GM19240 (cell line): ENCODE measurements at regions not wholly inside any gene's neighbourhood (a gene's known extent, or its start where the extent isn't known, plus 50 kb on each side); places are given as distances from the start of the nearest gene placed in this dataset.
A peak's percentile ranks its signal among the peaks of the same experiment; 100 is the strongest.

ENCODE experiments used
- DNase-seq: peaks from one replicate; pipeline ENCODE4 v3.0.0; 2011; ENCODE audit warnings: low spot score; ENCODE audit not compliant: insufficient read length

GRCh38 chr9:108615152-108615551 is 240.6 kb downstream of the ACTL7B start:
- no peak for DNase-seq

- DNase-seq: no peak
These were observed 243.3 kb downstream of the ACTL7B start for GRCh38 chr9:108612513-108612912.

DNA sequence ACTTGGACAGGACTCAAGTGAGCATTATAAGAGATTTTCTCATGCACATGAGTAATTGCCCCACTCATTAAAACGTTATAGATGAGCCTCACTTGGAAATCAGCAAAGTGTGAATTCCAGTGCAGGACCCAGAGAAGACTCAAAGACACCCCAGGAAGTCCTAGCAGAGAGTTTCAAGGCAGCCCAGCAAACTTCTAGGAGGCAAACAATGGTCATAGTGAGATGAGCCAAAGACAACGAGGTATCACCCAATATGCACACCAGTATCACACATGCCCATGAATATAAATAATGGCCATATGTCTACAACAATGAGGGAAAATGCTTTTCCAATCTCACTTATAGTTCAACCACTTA is 245.9 kb downstream of the ACTL7B start:
- no peak for DNase-seq

DNA sequence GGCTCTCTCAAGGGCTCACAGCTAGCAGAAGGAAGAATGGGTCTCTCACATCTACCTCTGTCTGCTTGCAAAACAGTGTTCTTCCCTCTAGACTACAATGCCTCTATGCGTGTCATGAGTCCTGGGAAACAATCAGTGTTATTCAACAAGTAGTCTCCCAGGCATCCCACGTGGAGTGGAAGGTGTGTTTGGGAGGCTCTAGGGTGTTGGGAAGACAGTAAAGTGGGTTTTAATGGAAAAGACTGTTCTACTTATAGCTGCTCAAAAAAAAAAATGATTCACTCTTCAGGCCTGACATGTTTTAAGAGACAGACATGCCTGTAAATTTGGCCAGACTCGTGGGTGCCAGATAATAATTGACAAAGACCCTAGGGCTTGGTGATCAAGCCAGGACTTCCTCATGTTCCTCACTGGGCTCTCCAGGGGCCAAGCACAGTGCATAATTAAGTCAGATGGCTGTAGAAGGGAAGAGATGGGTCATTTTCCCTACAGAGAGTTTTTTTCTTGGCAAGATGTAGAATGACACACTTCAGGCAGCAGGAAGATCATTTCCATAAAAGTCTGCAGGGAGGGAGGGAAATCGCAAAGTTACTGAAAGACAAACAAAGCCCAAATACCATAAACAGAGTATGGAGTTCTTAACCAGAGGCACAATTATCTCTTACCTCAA is 246.4 kb downstream of the ACTL7B start:
- no peak for DNase-seq

DNA sequence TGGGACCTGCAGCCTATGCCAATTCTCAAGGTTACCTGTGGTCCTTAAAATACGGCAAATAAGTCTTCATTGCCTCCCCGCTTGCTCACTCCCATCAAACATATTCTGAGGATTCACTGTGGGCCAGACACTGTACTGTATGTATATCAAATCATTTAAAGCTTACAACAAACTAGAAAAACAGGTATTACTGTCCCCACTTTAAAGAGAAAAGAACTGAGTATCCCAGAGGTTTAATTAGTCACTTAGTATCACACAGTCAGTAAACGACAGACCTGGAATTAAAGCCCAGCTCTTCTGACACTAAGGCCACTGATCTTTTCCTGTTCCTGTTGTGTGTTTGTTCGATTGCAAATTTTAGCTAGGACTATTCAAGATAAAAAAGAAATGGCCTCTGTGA is 248.2 kb downstream of the ACTL7B start:
- DNase-seq: no peak

- no peak for DNase-seq
These were observed 249.4 kb downstream of the ACTL7B start for GRCh38 chr9:108606401-108606800.

GRCh38 chr9:108603141-108603540 is 252.6 kb downstream of the ACTL7B start:
- DNase-seq: no peak

DNA sequence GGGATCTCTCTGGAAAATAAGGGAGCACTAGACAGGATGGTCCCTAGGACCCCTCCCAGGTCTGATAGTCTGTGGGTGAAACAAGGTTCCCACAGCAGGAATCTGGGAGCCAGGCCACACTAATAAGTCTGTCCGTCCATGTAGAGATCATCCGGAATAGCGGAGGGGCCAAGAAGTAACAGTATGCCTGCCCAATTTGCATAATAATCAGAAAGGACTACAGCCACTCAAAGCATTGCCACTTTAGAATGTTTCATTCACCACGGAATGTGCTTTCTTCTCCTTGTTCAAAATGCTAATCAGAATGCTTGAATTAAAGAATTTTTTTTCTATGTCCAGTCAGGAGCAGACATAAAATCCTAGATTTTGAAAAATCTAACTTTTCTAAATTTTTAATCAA is 254.9 kb downstream of the ACTL7B start:
- no peak for DNase-seq

GRCh38 chr9:108599571-108599970 is 256.2 kb downstream of the ACTL7B start:
- DNase-seq: no peak

GRCh38 chr9:108591121-108591520 is 264.7 kb downstream of the ACTL7B start:
- DNase-seq: no peak

DNA sequence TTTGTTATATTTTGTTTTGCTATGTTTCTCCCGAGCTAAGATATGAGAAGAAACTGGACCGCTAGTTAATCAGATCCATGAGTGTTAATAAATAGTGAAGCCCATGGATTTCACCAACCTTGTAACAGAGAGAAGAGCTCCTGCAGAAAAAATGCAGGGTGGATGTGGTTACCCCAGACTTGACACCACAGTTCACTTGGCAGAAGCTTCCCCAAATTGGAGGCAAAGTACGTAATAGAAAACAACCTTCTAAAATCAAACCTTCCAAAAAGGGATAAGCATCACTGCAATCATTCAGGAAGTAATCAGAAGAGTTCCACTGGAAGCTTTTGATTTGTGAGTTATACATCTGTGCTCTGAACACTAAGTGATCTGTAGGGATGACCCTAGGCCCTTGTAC is 267.5 kb downstream of the ACTL7B start:
- no peak for DNase-seq

DNA sequence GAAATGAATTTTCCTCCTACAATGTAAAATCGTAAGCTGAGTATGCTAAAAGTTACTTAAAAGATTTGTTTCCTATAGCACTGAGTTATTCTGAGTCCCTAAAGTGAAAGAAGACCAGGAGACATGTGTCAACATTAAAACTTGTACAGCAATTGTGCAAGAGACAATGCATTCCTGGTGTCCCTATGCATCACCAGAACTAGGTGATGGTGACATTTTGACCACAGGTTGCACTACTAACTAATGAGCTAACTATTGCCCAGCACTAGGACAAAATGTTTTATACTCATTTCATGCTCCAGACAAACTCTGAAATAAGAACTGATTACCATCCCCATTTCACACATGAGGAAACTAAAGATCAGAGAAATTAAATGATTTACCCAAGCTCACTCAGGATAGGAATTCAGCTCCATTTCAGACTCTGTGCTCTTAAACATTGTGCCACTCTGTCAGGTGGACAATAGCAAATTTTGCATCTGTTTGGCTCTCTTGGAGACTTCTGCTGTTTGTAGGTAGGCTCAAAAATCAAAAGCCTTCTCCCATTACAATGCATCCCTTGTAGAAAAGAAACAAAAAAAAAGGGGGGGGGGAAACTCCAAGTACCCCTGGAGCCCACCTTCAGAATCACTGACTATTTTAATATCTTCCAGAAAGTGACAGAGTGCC is 269.2 kb downstream of the ACTL7B start:
- DNase-seq: no peak

GRCh38 chr9:108584860-108585259 is 270.9 kb downstream of the ACTL7B start:
- no peak for DNase-seq

- DNase-seq: no peak
These were observed 273.1 kb downstream of the ACTL7B start for GRCh38 chr9:108582726-108583125.

DNA sequence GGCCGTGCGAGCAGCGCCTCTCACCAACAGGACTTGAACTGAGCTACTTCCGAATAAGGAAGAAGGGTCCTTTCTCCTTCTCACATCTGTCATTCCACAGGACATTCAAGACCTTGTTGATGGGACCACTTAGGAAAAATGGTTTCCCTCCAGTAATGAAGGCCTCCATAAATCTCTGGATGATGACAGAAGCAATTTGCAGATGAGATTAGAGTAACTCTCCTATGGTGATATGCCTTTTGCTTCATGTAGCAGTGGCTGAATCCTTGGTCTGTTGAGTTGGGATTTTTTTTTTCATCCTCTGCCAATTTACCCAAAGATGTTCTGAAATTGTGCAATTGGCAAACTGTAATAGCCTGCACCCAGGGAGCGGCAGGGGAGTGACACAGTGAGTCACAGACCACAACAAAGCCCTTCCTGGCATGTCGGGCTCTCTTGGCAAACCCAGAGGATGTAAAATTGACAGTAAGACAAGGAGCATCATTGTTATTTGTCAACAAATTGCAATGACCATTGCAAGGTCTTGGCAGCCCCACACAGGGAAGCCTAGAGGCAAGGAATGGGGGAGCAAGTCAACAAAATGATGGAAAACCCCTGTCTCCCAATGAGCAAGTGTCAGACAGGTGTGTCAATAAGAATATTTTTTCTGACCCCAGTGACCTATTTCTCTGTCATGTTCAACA is 275.9 kb downstream of the ACTL7B start:
- no peak for DNase-seq

DNA sequence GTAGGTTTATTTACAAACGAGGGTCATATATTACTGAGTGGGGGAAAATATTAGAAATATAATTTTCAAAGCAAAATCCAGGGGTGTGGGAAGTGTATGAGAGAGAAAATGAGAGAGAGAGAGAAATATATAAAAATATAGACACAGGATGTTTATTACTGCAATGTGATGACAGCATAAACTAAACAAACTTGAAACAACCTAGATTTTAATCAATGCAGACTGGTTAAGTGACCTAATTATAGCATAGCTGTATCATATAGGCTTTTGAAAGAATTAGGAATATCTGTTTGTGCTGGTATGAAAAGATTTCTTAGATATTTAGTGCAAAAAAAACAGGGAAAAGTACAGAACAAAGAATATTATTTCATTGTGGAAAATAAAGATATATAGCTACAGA is 280.5 kb downstream of the ACTL7B start:
- no peak for DNase-seq

DNA sequence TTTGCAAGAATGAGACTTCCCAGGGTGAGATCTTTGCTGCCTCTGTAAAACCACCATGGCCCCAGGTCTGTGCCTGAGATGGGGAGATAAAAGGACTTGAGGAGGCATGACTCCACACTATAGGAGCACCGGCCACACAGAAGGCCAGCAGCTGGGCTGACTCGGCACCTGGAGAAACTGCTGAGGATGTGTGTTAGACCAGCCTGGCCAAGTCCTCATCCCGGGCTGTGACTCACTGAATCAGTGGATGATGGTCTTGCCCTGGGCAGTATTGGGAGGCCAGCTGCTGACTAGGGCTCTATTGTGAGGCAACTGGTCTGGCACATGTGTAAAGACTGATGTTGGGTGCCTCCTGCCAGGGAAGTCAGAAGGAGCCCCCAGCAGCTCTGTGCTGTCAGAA is 286.2 kb downstream of the ACTL7B start:
- no peak for DNase-seq

GRCh38 chr9:108568093-108568492 is 287.7 kb downstream of the ACTL7B start:
- DNase-seq: no peak

DNA sequence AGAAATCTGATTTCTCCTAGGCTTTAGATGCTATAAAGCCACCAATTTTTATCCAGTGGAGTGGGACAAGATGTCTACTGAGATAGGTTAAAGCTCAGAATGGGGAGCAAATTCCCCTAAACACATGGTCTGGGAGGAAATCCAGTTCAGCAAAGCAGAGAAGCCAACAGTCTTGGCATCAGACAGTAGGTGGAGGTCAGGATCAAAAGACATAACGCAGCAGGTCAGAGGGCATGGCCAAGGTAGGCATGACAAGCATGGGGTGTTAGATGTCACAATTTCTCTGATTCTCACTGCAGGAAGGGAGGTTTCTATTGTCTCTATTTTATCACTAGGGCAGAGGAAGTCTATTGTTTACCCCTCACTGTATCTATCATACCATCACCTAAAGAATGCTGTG is 288.2 kb downstream of the ACTL7B start:
- DNase-seq: no peak

- peak; percentile 12 for DNase-seq
These were observed 290.0 kb downstream of the ACTL7B start for GRCh38 chr9:108565651-108566378.

DNA sequence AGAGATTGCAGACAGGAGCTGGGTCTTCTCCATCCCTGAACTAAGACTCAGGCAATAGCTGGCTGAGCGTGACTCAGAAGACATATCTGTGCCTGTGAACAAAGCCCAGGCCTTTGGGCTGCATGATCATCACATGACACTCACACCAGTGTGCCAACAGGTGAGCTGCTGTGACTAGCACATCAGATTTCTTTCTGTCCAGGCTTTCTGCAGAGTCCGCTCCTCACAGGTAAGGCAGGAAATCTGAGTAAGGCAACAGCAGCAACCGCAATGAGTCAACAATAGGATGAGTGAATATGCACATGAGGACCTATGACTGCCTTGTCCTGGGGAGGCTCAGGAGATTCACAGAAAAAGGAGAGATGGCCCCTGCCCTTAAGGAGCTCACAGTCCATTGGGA is 293.6 kb downstream of the ACTL7B start:
- DNase-seq: no peak

DNA sequence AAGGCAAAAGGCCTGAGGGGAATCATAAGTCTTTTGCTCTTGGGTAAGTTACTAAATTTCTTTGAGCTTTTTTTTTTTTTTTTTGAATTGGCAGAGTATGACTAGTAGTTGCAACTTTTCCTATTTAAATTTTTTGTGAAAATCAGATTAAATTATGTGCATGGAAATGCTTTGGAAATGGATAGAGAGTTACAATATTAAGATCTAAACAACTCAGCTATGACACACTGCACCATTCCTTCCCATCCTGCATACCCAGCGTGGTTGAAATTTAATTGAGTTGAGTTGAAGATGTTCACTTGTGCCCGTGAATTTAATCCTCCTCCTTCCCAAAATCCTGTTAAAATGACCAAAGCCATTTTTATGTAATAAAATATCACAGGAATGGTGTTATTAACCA is 296.4 kb downstream of the ACTL7B start:
- no peak for DNase-seq
